DMS 273 treated with DMSO at 0.1 percent for 48 hours (cell line): ENCODE measurements at regions not wholly inside any gene's neighbourhood (a gene's known extent, or its start where the extent isn't known, plus 50 kb on each side); places are given as distances from the start of the nearest gene placed in this dataset.

Source experiments
- DNase-seq: peaks from one replicate; lab custom pipeline; 2025; lab: John Stamatoyannopoulos, UW

GRCh38 chr15:93420477-93420876 lies 331.5 kb upstream of the RGMA start:
- no peak for DNase-seq

- DNase-seq: no peak
These were observed 331.0 kb upstream of the RGMA start for GRCh38 chr15:93420050-93420452.

GRCh38 chr15:93418566-93418965 lies 329.6 kb upstream of the RGMA start:
- DNase-seq: no peak

GRCh38 chr15:93417631-93418030 lies 328.6 kb upstream of the RGMA start:
- no peak for DNase-seq

GRCh38 chr15:93417156-93417555 lies 328.1 kb upstream of the RGMA start:
- DNase-seq: no peak

- DNase-seq: no peak
These were observed 326.6 kb upstream of the RGMA start for GRCh38 chr15:93415576-93415975.

GRCh38 chr15:93414576-93415231 lies 325.7 kb upstream of the RGMA start:
- no peak for DNase-seq

GRCh38 chr15:93413745-93414144 lies 324.7 kb upstream of the RGMA start:
- DNase-seq: no peak

GRCh38 chr15:93399121-93399520 lies 310.1 kb upstream of the RGMA start:
- DNase-seq: no peak

- DNase-seq: no peak
These were observed 300.2 kb upstream of the RGMA start for GRCh38 chr15:93389211-93389610.

GRCh38 chr15:93384886-93385285 lies 295.9 kb upstream of the RGMA start:
- DNase-seq: no peak

- no peak for DNase-seq
These were observed 293.3 kb upstream of the RGMA start for GRCh38 chr15:93382200-93382820.

GRCh38 chr15:93378558-93378957 lies 289.5 kb upstream of the RGMA start:
- DNase-seq: no peak

GRCh38 chr15:93372865-93373223 lies 283.8 kb upstream of the RGMA start:
- no peak for DNase-seq

GRCh38 chr15:93372208-93372864 lies 283.3 kb upstream of the RGMA start:
- DNase-seq: no peak

GRCh38 chr15:93366387-93367100 lies 277.5 kb upstream of the RGMA start:
- DNase-seq: no peak

- no peak for DNase-seq
These were observed 273.8 kb upstream of the RGMA start for GRCh38 chr15:93362821-93363220.

GRCh38 chr15:93362203-93362602 lies 273.2 kb upstream of the RGMA start:
- DNase-seq: no peak

- no peak for DNase-seq
These were observed 272.7 kb upstream of the RGMA start for GRCh38 chr15:93361703-93362102.

- no peak for DNase-seq
These were observed 272.0 kb upstream of the RGMA start for GRCh38 chr15:93360976-93361375.

- no peak for DNase-seq
These were observed 271.3 kb upstream of the RGMA start for GRCh38 chr15:93360318-93360717.

- no peak for DNase-seq
These were observed 270.6 kb upstream of the RGMA start for GRCh38 chr15:93359425-93360131.
